Astrocyte (in vitro differentiated cells and primary cell): ENCODE measurements at regions not wholly inside any gene's neighbourhood (a gene's known extent, or its start where the extent isn't known, plus 50 kb on each side); places are given as distances from the start of the nearest gene placed in this dataset.

Experiments
- DNase-seq: peaks from one replicate; pipeline ENCODE4 v3.0.0-alpha.2; 2010; ENCODE audit warnings: low read depth
- FAIRE-seq: peaks from 2 replicates; lab custom pipeline; 2011; peaks lifted over from hg19 to GRCh38; lab: Jason Lieb, UNC
- H2AFZ ChIP-seq: 2 replicates; pipeline ENCODE4 v1.6.0; 2012; ENCODE audit warnings: low read depth, low read length, inconsistent platforms
- H3K27ac ChIP-seq: 2 replicates; pipeline ENCODE4 v1.5.1; 2011; ENCODE audit warnings: low read depth, low read length, inconsistent platforms
- H3K27me3 ChIP-seq: 2 replicates; pipeline ENCODE4 v1.6.0; 2011; ENCODE audit warnings: low read length, inconsistent platforms; ENCODE audit not compliant: insufficient read depth
- H3K36me3 ChIP-seq: 2 replicates; pipeline ENCODE4 v1.5.1; 2011; ENCODE audit warnings: low read length, inconsistent platforms; ENCODE audit not compliant: insufficient read depth
- H3K4me1 ChIP-seq: 2 replicates; pipeline ENCODE4 v1.5.1; 2011; ENCODE audit warnings: low read length, inconsistent platforms; ENCODE audit not compliant: insufficient read depth
- H3K4me2 ChIP-seq: 2 replicates; pipeline ENCODE4 v1.6.0; 2012; ENCODE audit warnings: low read length, inconsistent platforms
- H3K4me3 ChIP-seq: 2 replicates; pipeline ENCODE4 v1.5.1; 2011; ENCODE audit warnings: low read depth, mild to moderate bottlenecking, low read length, inconsistent platforms; ENCODE audit not compliant: insufficient read depth
- H3K79me2 ChIP-seq: 2 replicates; pipeline ENCODE4 v1.6.0; 2012; ENCODE audit warnings: mild to moderate bottlenecking, low read length, inconsistent platforms; ENCODE audit not compliant: insufficient read depth
- H3K9ac ChIP-seq: 2 replicates; pipeline ENCODE4 v1.6.0; 2012; ENCODE audit warnings: mild to moderate bottlenecking, low read length, inconsistent platforms
- H3K9me3 ChIP-seq: 2 replicates; pipeline ENCODE4 v1.5.1; 2012; ENCODE audit warnings: low read depth, mild to moderate bottlenecking, low read length, inconsistent platforms; ENCODE audit not compliant: insufficient read depth
- H4K20me1 ChIP-seq: 2 replicates; pipeline ENCODE4 v1.6.0; 2012; ENCODE audit warnings: low read length, inconsistent platforms; ENCODE audit not compliant: insufficient read depth
- H3K27ac Mint-ChIP-seq: one replicate; pipeline ENCODE4 v1.8.0; 2021; ENCODE audit warnings: mild to moderate bottlenecking, mixed read lengths; ENCODE audit not compliant: unreplicated experiment
- H3K27me3 Mint-ChIP-seq: one replicate; pipeline ENCODE4 v1.8.0; 2021; ENCODE audit warnings: low read depth, mixed read lengths; ENCODE audit not compliant: unreplicated experiment
- H3K36me3 Mint-ChIP-seq: one replicate; pipeline ENCODE4 v1.8.0; 2021; ENCODE audit warnings: low read depth, mixed read lengths; ENCODE audit not compliant: unreplicated experiment
- H3K4me1 Mint-ChIP-seq: one replicate; pipeline ENCODE4 v1.8.0; 2021; ENCODE audit warnings: low read depth, mixed read lengths; ENCODE audit not compliant: unreplicated experiment
- H3K4me3 Mint-ChIP-seq: one replicate; pipeline ENCODE4 v1.8.0; 2021; ENCODE audit warnings: mild to moderate bottlenecking, moderate library complexity, mixed read lengths; ENCODE audit not compliant: unreplicated experiment
- H3K9me3 Mint-ChIP-seq: one replicate; pipeline ENCODE4 v1.8.0; 2021; ENCODE audit warnings: mild to moderate bottlenecking, mixed read lengths; ENCODE audit not compliant: unreplicated experiment
- CTCF ChIP-seq: IDR thresholded peaks from 2 replicates; pipeline ENCODE4 v1.5.1; 2011; ENCODE audit warnings: low read depth, mild to moderate bottlenecking, inconsistent platforms, low read length, moderate library complexity; ENCODE audit not compliant: insufficient read depth
- EZH2 ChIP-seq: IDR thresholded peaks from 2 replicates; pipeline ENCODE4 v1.6.1; 2012; ENCODE audit warnings: mild to moderate bottlenecking, low read length, inconsistent platforms; ENCODE audit not compliant: insufficient read depth

DNA sequence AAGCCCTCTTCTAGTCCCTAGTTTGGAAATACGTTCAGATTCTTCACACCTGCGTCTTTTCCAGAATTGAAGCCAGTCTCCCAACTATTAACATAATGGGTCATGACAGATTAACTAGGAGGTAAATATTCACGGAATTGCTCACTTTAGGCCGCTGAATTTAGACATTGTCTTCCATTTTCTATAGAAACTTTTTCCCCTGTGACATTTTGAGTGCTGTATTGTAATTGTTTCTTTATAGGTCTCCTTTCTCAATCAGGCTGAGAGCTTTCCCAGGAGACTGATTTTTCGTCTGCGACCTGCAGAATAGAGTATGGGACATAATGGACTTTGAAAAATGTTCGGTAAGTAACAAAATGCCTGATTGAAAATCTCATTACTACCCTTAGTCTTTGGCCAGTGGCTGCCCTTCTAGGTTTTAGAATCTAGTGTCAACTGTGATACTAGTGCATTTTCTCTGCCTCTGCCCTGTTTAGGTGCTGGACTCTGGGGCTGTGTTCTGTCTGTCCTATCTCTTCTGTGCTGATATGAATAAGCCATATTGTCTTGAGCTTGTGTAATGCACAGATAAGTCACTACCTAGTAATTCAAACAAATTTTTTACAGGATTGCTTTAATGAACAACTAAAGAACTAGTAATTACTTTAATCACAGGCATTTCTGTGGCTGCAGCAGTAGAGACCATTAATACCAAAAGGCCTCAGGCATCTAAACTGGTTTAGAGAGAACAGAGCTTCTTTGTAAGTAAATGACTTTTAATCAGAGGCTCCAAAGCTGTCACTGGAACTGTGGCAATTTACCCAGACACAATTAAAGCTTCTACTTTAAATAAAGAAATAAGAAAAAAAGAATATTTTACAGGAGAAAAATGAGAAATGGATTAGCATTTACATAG is 122.4 kb upstream of the FREM2 start:
- no peak overlapping the region for H3K9ac ChIP-seq
- no peaks in the 10 kb centered on the region for H3K9me3 ChIP-seq
- H3K4me1 ChIP-seq: no peaks in the 10 kb centered on the region
- H3K4me2 ChIP-seq: no peak overlapping the region
- no peaks in the 10 kb centered on the region for H3K36me3 ChIP-seq
- H3K4me3 ChIP-seq: no peak overlapping the region
- H3K27me3 ChIP-seq: no peaks in the 10 kb centered on the region
- no peaks in the 10 kb centered on the region for H3K36me3 Mint-ChIP-seq
- no peak overlapping the region for H3K27ac Mint-ChIP-seq
- H3K79me2 ChIP-seq: no peaks in the 10 kb centered on the region
- no peak overlapping the region for H3K4me3 Mint-ChIP-seq
- peaks cover 1% of the 10 kb centered on the region for H3K4me1 Mint-ChIP-seq
- no peak for FAIRE-seq
- peaks cover 2% of the 10 kb centered on the region for H3K9me3 Mint-ChIP-seq
- H3K27me3 Mint-ChIP-seq: no peaks in the 10 kb centered on the region
- no peak for DNase-seq
- no peak overlapping the region for H2AFZ ChIP-seq
- no peak overlapping the region for H3K27ac ChIP-seq
- TF ChIP-seq CTCF: no peak
- TF ChIP-seq EZH2: no peak
- no peaks in the 10 kb centered on the region for H4K20me1 ChIP-seq

DNA sequence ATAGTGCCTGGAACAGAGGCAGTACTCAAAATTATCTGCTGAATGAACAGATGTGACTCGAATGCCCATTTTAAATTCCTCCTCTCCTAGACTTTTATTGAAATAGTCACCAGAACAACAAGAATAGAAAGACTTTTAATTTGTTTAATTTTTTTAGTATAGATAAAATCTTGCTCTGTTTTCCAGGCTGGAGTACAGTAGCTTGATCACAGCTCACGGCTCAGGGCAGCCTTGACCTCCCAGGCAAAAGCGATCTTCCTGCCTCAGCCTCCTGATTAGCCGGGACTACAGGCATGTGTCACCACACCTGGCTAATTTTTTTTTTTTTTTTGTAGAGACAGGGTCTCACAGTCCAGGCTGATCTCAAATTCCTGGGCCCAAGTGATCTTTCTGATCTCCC is 120.9 kb upstream of the FREM2 start:
- Mint-ChIP-seq H3K4me3 (no peak overlapping the region), H3K27me3 (no peaks in the 10 kb centered on the region), H3K9me3 (peaks cover 2% of the 10 kb centered on the region), H3K36me3 (no peaks in the 10 kb centered on the region), H3K27ac (no peak overlapping the region), H3K4me1 (peaks cover 1% of the 10 kb centered on the region)
- Histone ChIP-seq H3K9me3 (no peaks in the 10 kb centered on the region), H3K36me3 (no peaks in the 10 kb centered on the region), H3K4me2 (no peak overlapping the region), H3K27me3 (no peaks in the 10 kb centered on the region), H2AFZ (no peak overlapping the region), H4K20me1 (no peaks in the 10 kb centered on the region), H3K4me1 (no peaks in the 10 kb centered on the region), H3K9ac (no peak overlapping the region), H3K4me3 (no peak overlapping the region), H3K79me2 (no peaks in the 10 kb centered on the region), H3K27ac (no peak overlapping the region)
- DNase-seq: no peak
- TF ChIP-seq EZH2 (no peak), CTCF (no peak)
- FAIRE-seq: no peak

GRCh38 chr13:38566519-38566918 is 120.4 kb upstream of the FREM2 start:
- Mint-ChIP-seq H3K4me3 (no peak overlapping the region), H3K36me3 (no peaks in the 10 kb centered on the region), H3K9me3 (peaks cover 1% of the 10 kb centered on the region), H3K27ac (no peak overlapping the region), H3K4me1 (peaks cover 1% of the 10 kb centered on the region), H3K27me3 (no peaks in the 10 kb centered on the region)
- H3K27me3 ChIP-seq: no peaks in the 10 kb centered on the region
- no peaks in the 10 kb centered on the region for H4K20me1 ChIP-seq
- no peak for FAIRE-seq
- no peak overlapping the region for H2AFZ ChIP-seq
- H3K9ac ChIP-seq: no peak overlapping the region
- no peaks in the 10 kb centered on the region for H3K36me3 ChIP-seq
- no peak overlapping the region for H3K4me3 ChIP-seq
- TF ChIP-seq CTCF (no peak), EZH2 (no peak)
- H3K79me2 ChIP-seq: no peaks in the 10 kb centered on the region
- no peaks in the 10 kb centered on the region for H3K4me1 ChIP-seq
- no peaks in the 10 kb centered on the region for H3K9me3 ChIP-seq
- no peak overlapping the region for H3K4me2 ChIP-seq
- H3K27ac ChIP-seq: no peak overlapping the region
- no peak for DNase-seq
